Femur (tissue), 1 donor: ENCODE measurements at regions not wholly inside any gene's neighbourhood (a gene's known extent, or its start where the extent isn't known, plus 50 kb on each side); places are given as distances from the start of the nearest gene placed in this dataset.
"Not testable (repeated sequence)": the region's sequence is repeated elsewhere in the genome, so short reads cannot be mapped to it uniquely, and the experiment has no call there.

Source experiments
- DNase-seq: peaks from one replicate; pipeline ENCODE4 v3.0.0-alpha.2; 2017

- no peak for DNase-seq
These were observed 210.7 kb downstream of the EFCAB11 start for GRCh38 chr14:89743828-89744227.

GRCh38 chr14:89740241-89740640 lies 214.3 kb downstream of the EFCAB11 start:
- DNase-seq, result no peak

- no peak for DNase-seq
These were observed 217.6 kb downstream of the EFCAB11 start for GRCh38 chr14:89736881-89737280.

- no peak for DNase-seq
These were observed 223.1 kb downstream of the EFCAB11 start for GRCh38 chr14:89731396-89731933.

- peak; percentile 34 for DNase-seq
These were observed 223.8 kb downstream of the EFCAB11 start for GRCh38 chr14:89730687-89731086.

- DNase-seq, result no peak
These were observed 225.6 kb downstream of the EFCAB11 start for GRCh38 chr14:89728964-89729363.

- DNase-seq, result not testable (repeated sequence)
These were observed 228.3 kb downstream of the EFCAB11 start for GRCh38 chr14:89726226-89726625.

- peak; percentile 66 for DNase-seq
These were observed 229.9 kb downstream of the EFCAB11 start for GRCh38 chr14:89724628-89724960.

GRCh38 chr14:89723930-89724627 lies 230.5 kb downstream of the EFCAB11 start:
- peak; percentile 53 for DNase-seq

- peak; percentile 45 for DNase-seq
These were observed 232.6 kb downstream of the EFCAB11 start for GRCh38 chr14:89721956-89722355.

- peak; percentile 61 for DNase-seq
These were observed 233.5 kb downstream of the EFCAB11 start for GRCh38 chr14:89720741-89721729.

GRCh38 chr14:89720076-89720687 lies 234.3 kb downstream of the EFCAB11 start:
- no peak for DNase-seq

- no peak for DNase-seq
These were observed 235.0 kb downstream of the EFCAB11 start for GRCh38 chr14:89719366-89720075.

GRCh38 chr14:89708982-89709625 lies 245.4 kb downstream of the EFCAB11 start:
- no peak for DNase-seq

- DNase-seq, result no peak
These were observed 247.4 kb downstream of the EFCAB11 start for GRCh38 chr14:89707086-89707485.

- no peak for DNase-seq
These were observed 251.7 kb downstream of the EFCAB11 start for GRCh38 chr14:89702876-89703200.

GRCh38 chr14:89702073-89702875 lies 252.3 kb downstream of the EFCAB11 start:
- peak; percentile 91 for DNase-seq

- peak; percentile 92 for DNase-seq
These were observed 253.1 kb downstream of the EFCAB11 start for GRCh38 chr14:89701211-89702043.

GRCh38 chr14:89700801-89701200 lies 253.7 kb downstream of the EFCAB11 start:
- DNase-seq, result no peak

GRCh38 chr14:89699071-89699470 lies 255.5 kb downstream of the EFCAB11 start:
- DNase-seq, result no peak
